ENCODE measurements at regions not wholly inside any gene's neighbourhood (a gene's known extent, or its start where the extent isn't known, plus 50 kb on each side); places are given as distances from the start of the nearest gene placed in this dataset.

- TF ChIP-seq, protein P1, sequence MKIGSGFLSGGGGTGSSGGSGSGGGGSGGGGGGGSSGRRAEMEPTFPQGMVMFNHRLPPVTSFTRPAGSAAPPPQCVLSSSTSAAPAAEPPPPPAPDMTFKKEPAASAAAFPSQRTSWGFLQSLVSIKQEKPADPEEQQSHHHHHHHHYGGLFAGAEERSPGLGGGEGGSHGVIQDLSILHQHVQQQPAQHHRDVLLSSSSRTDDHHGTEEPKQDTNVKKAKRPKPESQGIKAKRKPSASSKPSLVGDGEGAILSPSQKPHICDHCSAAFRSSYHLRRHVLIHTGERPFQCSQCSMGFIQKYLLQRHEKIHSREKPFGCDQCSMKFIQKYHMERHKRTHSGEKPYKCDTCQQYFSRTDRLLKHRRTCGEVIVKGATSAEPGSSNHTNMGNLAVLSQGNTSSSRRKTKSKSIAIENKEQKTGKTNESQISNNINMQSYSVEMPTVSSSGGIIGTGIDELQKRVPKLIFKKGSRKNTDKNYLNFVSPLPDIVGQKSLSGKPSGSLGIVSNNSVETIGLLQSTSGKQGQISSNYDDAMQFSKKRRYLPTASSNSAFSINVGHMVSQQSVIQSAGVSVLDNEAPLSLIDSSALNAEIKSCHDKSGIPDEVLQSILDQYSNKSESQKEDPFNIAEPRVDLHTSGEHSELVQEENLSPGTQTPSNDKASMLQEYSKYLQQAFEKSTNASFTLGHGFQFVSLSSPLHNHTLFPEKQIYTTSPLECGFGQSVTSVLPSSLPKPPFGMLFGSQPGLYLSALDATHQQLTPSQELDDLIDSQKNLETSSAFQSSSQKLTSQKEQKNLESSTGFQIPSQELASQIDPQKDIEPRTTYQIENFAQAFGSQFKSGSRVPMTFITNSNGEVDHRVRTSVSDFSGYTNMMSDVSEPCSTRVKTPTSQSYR (CRISPR knock-in tag; IDR thresholded peaks at IDR 0.05; ENCODE audit: borderline replicate concordance): no peak
- TF ChIP-seq, protein P2, sequence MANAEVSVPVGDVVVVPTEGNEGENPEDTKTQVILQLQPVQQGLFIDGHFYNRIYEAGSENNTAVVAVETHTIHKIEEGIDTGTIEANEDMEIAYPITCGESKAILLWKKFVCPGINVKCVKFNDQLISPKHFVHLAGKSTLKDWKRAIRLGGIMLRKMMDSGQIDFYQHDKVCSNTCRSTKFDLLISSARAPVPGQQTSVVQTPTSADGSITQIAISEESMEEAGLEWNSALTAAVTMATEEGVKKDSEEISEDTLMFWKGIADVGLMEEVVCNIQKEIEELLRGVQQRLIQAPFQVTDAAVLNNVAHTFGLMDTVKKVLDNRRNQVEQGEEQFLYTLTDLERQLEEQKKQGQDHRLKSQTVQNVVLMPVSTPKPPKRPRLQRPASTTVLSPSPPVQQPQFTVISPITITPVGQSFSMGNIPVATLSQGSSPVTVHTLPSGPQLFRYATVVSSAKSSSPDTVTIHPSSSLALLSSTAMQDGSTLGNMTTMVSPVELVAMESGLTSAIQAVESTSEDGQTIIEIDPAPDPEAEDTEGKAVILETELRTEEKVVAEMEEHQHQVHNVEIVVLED (CRISPR knock-in tag; IDR thresholded peaks at IDR 0.05; ENCODE audit: borderline replicate concordance): no peak
- TF ChIP-seq TOE1 (CRISPR knock-in tag; IDR thresholded peaks at IDR 0.05) (no peak), SRSF4 (IDR thresholded peaks at IDR 0.05; ENCODE audit: low read depth, low read length, poor library complexity, severe bottlenecking) (no peak), TSC22D2 (CRISPR knock-in tag; IDR thresholded peaks at IDR 0.05; ENCODE audit: borderline replicate concordance) (no peak), RFX1 (IDR thresholded peaks at IDR 0.05) (no peak)
- TF ChIP-seq, protein P3, sequence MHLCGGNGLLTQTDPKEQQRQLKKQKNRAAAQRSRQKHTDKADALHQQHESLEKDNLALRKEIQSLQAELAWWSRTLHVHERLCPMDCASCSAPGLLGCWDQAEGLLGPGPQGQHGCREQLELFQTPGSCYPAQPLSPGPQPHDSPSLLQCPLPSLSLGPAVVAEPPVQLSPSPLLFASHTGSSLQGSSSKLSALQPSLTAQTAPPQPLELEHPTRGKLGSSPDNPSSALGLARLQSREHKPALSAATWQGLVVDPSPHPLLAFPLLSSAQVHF (CRISPR knock-in tag; IDR thresholded peaks at IDR 0.05): no peak
Observed at GRCh38 chr15:77804210-77804609, 171.5 kb upstream of the LINGO1 start (continued).

DNA sequence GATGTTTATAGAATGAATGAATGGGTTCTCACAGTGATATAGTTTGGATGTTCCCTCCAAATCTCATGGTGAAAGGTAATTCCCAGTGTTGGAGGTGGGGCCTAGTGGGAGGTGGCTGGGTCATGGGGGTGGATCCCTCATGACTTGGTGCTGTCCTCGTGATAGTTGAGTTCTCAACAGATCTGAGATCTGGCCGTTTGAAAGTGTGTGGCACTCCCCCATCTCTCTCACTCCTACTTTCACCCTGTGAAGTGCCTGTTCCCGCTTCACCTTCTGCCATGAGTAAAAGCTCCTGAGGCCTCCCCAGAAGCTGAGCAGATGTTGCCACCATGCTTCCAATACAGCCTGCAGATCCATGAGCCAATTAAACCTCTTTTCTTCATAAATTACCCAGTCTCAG, 170.8 kb upstream of the LINGO1 start:
- H3K27me3 ChIP-seq (ENCODE audit: control insufficient read depth in 1 of 2, insufficient read depth in 2 of 2, low read length in 2 of 2): peaks cover 1 to 3% of the 10 kb centered on the region in 2 experiments; a peak in 3 of 5 replicates
- no peaks in the 10 kb centered on the region for H3K36me3 ChIP-seq (replicated peaks in 1 of 2; ENCODE audit: control insufficient read depth in 1 of 2, insufficient read depth in 2 of 2, low read length in 2 of 2)
- no peaks in the 10 kb centered on the region for H4K20me1 ChIP-seq (ENCODE audit: insufficient read depth, low read length)
- in situ Hi-C loops (cut with HindIII; ENCODE audit: extremely low pct_ligation_motif_present, low pct_unique_long_range_greater_than_20kb) (loop anchor here (25.0 kb wide), 1 partner anchor 166 kb away; the partner anchor contains the start of gene LINGO1), intact Hi-C loops (cut with micrococcal nuclease; ENCODE audit: unreplicated experiment) (no loop called here)
- H3K4me2 ChIP-seq (ENCODE audit: low read depth, low read length): no peak overlapping the region
- no peaks in the 10 kb centered on the region for H3K79me2 ChIP-seq (ENCODE audit: insufficient read depth, low read length)
- 13% methylated on average over 3 of the region's 3 CpGs for WGBS (ENCODE audit: low lambda C conversion rate)
- FAIRE-seq (no peak), ATAC-seq (no peak), DNase-seq (ENCODE audit: low spot score) (no peak)
- no peak overlapping the region for H3K4me3 ChIP-seq (replicated peaks in 1 of 3; ENCODE audit: insufficient read depth in 1 of 3, low read depth in 2 of 3, low read length in 3 of 3)
- H2AFZ ChIP-seq (ENCODE audit: low read length): no peak overlapping the region
- H3K4me1 ChIP-seq (ENCODE audit: insufficient read depth, low read length): no peaks in the 10 kb centered on the region
- no peak overlapping the region for H3K9ac ChIP-seq (ENCODE audit: insufficient read depth, low read depth, low read length)
- ChIA-PET POLR2A (no interaction called here), CTCF (ENCODE audit: low intra/inter-chr PET ratio, low total read pairs) (no interaction called here)
- H3K9me3 ChIP-seq (ENCODE audit: low read length): no peaks in the 10 kb centered on the region
- H3K27ac ChIP-seq (ENCODE audit: extremely low read length, insufficient read depth, low read length): no peak overlapping the region
- BruUV-seq (replicated peaks): no TSS peak
- TF ChIP-seq ZNF644 (CRISPR knock-in tag; IDR thresholded peaks at IDR 0.05; ENCODE audit: low read depth) (no peak), JDP2 (CRISPR knock-in tag; IDR thresholded peaks at IDR 0.05; ENCODE audit: borderline replicate concordance) (no peak), HNF1B (CRISPR knock-in tag; IDR thresholded peaks at IDR 0.05) (no peak), ZNF432 (CRISPR knock-in tag; IDR thresholded peaks at IDR 0.05; ENCODE audit: borderline replicate concordance) (no peak), FOSL1 (CRISPR knock-in tag; IDR thresholded peaks at IDR 0.05; ENCODE audit: borderline replicate concordance) (no peak), ZNF564 (CRISPR knock-in tag; IDR thresholded peaks at IDR 0.05) (no peak), SIX1 (CRISPR knock-in tag; IDR thresholded peaks at IDR 0.05; ENCODE audit: borderline replicate concordance) (no peak), KDM4B (CRISPR knock-in tag; IDR thresholded peaks at IDR 0.05) (no peak), ZIK1 (CRISPR knock-in tag; IDR thresholded peaks at IDR 0.05; ENCODE audit: borderline replicate concordance, low read depth) (no peak), POGZ (CRISPR knock-in tag; IDR thresholded peaks at IDR 0.05) (no peak), ZNF598 (CRISPR knock-in tag; IDR thresholded peaks at IDR 0.05; ENCODE audit: borderline replicate concordance) (no peak), ZNF430 (CRISPR knock-in tag; IDR thresholded peaks at IDR 0.05) (no peak)
